Immature natural killer cell (primary cell): ENCODE measurements at regions not wholly inside any gene's neighbourhood (a gene's known extent, or its start where the extent isn't known, plus 50 kb on each side); places are given as distances from the start of the nearest gene placed in this dataset.

Experiments
- DNase-seq, 3 donors: peaks; one replicate each; pipeline ENCODE4 v3.0.0; 2022; ENCODE audit warnings: mixed read lengths in 1 of 3
- H3K27ac Mint-ChIP-seq, 6 donors: one replicate each; pipeline ENCODE4 v1.8.0; 2020; ENCODE audit warnings: mixed read lengths in 6 of 6, mild to moderate bottlenecking in 5 of 6, inconsistent platforms in 4 of 6, moderate library complexity in 3 of 6
- H3K27me3 Mint-ChIP-seq, 3 donors: one replicate each; pipeline ENCODE4 v1.8.0; 2020 to 2021; ENCODE audit warnings: low read depth in 3 of 3, mild to moderate bottlenecking in 3 of 3, mixed read lengths in 3 of 3, moderate library complexity in 3 of 3, inconsistent platforms in 1 of 3
- H3K36me3 Mint-ChIP-seq, 3 donors: one replicate each; pipeline ENCODE4 v1.8.0; 2020; ENCODE audit warnings: mixed read lengths in 3 of 3, inconsistent platforms in 2 of 3, mild to moderate bottlenecking in 2 of 3
- H3K4me1 Mint-ChIP-seq, 2 donors: one replicate each; pipeline ENCODE4 v1.8.0; 2020; ENCODE audit warnings: inconsistent platforms in 2 of 2, mild to moderate bottlenecking in 2 of 2, mixed read lengths in 2 of 2, moderate library complexity in 1 of 2
- H3K4me3 Mint-ChIP-seq, 5 donors: one replicate each; pipeline ENCODE4 v1.8.0; 2020; ENCODE audit warnings: mild to moderate bottlenecking in 5 of 5, mixed read lengths in 5 of 5, inconsistent platforms in 3 of 5, moderate library complexity in 3 of 5
- H3K9me3 Mint-ChIP-seq, 6 donors: one replicate each; pipeline ENCODE4 v1.8.0; 2020; ENCODE audit warnings: mild to moderate bottlenecking in 6 of 6, mixed read lengths in 6 of 6, inconsistent platforms in 4 of 6, moderate library complexity in 3 of 6

DNA sequence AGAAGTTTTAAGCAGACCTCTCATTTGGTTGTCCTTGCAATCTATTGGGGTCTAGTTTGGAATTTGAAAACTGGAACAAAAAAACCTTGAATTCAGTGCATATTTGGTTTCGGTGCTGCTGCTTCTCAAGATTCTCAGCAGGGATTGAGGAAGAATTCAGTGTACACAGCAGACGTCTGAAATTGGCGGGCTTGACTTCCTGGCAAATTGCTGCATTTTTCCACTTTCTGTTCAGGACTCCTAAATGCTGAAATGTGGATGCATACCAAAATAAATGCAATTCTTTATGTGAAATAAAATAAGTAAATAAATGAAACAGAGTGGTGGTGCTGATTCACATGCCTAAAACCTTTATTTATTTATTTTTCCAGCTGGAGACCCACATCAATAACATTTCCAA, 332.4 kb upstream of the KYNU start:
- DNase-seq, result no peak
- H3K27me3 Mint-ChIP-seq, result peaks cover 0 to 1% (median 0%) of the 10 kb centered on the region in 3 donors
- no peaks in the 10 kb centered on the region for H3K4me1 Mint-ChIP-seq
- no peaks in the 10 kb centered on the region for H3K36me3 Mint-ChIP-seq
- H3K27ac Mint-ChIP-seq, result no peak overlapping the region
- no peak overlapping the region for H3K4me3 Mint-ChIP-seq
- H3K9me3 Mint-ChIP-seq, result peaks cover 8 to 39% (median 19%) of the 10 kb centered on the region in 6 donors

DNA sequence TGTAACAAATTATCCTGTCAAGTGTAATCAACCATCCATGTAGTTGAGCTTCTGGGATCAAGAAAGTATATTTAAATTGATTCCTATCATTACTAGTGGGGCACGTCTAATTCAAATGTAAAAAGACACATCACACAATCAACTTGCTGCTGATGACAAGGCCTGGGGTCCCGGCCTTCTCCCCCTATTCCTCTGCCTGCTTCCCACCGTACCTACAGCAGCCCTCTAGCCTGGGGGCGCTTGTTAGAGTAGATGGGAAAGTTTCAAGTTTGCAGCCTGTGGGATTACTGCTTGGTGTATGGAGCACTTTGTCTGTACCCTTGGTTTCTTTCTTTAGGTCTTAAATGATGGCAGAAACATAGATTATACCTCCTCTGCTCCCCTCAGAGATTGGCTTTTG, 333.3 kb upstream of the KYNU start:
- no peak overlapping the region for H3K27ac Mint-ChIP-seq
- H3K36me3 Mint-ChIP-seq, result no peaks in the 10 kb centered on the region
- DNase-seq, result no peak
- peaks cover 0 to 1% (median 0%) of the 10 kb centered on the region in 3 donors for H3K27me3 Mint-ChIP-seq
- H3K9me3 Mint-ChIP-seq, result peaks cover 5 to 37% (median 22%) of the 10 kb centered on the region in 6 donors
- no peaks in the 10 kb centered on the region for H3K4me1 Mint-ChIP-seq
- H3K4me3 Mint-ChIP-seq, result no peak overlapping the region

DNA sequence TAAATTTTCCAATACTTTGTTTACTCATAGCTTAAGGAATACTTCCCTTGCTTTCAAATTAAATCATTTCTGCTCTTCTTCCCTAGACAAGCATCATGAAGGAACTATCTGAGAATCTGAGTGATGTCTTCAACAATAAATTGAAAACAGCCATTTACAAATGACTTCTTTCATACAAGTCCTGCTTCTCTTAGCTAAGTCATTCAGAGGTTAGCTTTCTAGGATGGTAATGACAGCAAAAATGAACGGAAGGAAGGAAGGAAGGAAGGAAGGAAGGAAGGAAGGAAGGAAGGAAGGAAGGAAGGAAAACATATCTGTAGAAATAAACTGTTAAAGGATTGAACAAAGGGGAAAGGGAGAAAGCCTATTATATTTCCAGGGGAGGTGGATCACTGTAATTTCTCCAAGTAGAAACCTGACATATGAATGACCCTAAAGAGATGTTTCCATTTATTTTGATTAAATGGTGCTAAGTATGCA, 335.0 kb upstream of the KYNU start:
- no peak for DNase-seq
- no peak overlapping the region for H3K27ac Mint-ChIP-seq
- peaks cover 3 to 32% (median 18%) of the 10 kb centered on the region in 6 donors for H3K9me3 Mint-ChIP-seq
- peaks cover 0 to 1% (median 0%) of the 10 kb centered on the region in 3 donors for H3K27me3 Mint-ChIP-seq
- no peak overlapping the region for H3K4me3 Mint-ChIP-seq
- H3K4me1 Mint-ChIP-seq, result no peaks in the 10 kb centered on the region
- H3K36me3 Mint-ChIP-seq, result no peaks in the 10 kb centered on the region

DNA sequence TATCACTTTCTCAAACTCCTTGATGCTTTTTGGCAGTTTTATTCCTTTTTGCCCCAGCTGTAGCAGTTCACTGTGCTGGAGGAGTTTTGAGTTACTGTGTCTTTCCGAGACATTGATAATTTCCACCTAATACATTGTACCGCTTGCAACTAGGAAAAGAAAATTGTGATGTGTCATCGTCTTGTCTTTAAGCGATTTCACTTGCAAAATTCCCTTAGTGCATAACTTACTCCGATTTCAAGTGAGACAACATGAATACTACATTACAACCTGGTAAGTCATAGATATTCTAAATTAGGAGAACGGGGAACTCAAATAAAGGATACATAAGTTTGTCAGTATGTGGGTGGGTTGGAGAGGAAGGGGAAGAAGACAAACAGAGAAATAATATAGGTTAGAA, 340.5 kb upstream of the KYNU start:
- Mint-ChIP-seq H3K27me3 (no peaks in the 10 kb centered on the region), H3K36me3 (no peaks in the 10 kb centered on the region), H3K4me1 (no peaks in the 10 kb centered on the region), H3K27ac (no peak overlapping the region), H3K9me3 (peaks cover 0 to 23% (median 9%) of the 10 kb centered on the region in 6 donors), H3K4me3 (no peak overlapping the region)
- DNase-seq, result no peak

DNA sequence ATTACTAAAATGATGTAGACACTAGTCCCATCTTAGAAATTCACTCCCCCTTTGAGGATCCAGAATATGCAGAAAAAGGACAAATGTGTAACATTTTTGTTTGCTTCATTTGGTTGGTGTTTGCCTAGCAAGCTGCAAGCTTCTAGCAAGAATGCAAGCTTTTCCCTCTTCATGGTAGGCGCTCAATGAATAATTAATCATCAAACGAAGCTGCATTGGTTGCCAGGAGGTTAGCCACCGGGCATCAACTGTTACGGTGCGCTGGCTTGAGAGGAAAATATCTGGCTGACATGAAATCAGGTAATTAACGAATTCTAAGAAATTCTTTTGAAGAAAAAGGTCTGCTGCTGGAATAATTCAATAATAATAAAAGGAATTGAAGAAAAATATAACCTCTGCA, 341.0 kb upstream of the KYNU start:
- H3K27me3 Mint-ChIP-seq, result no peaks in the 10 kb centered on the region
- DNase-seq, result no peak
- H3K4me1 Mint-ChIP-seq, result no peaks in the 10 kb centered on the region
- no peak overlapping the region for H3K4me3 Mint-ChIP-seq
- no peaks in the 10 kb centered on the region for H3K36me3 Mint-ChIP-seq
- no peak overlapping the region for H3K27ac Mint-ChIP-seq
- H3K9me3 Mint-ChIP-seq, result peaks cover 0 to 21% (median 10%) of the 10 kb centered on the region in 6 donors

DNA sequence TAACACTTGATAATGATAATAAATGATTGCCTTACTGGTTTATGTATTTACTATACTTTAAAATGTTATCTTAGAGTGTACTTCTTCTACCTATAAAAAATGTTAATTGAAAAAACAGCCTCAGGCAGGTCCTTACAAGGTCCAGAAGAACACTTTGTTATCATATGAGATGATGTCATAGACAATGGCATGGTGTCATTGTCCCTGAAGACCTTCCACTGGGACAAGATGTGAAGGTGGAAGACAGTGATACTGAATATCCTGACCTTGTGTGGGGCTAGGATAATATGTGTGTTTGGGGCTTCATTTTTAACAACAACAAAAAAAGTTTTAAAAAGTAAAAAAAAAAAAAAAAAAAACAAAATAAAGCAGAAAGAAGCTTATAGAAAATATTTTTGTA, 342.2 kb upstream of the KYNU start:
- H3K27ac Mint-ChIP-seq, result no peak overlapping the region
- H3K9me3 Mint-ChIP-seq, result peaks cover 0 to 25% (median 13%) of the 10 kb centered on the region in 6 donors
- H3K27me3 Mint-ChIP-seq, result no peaks in the 10 kb centered on the region

DNA sequence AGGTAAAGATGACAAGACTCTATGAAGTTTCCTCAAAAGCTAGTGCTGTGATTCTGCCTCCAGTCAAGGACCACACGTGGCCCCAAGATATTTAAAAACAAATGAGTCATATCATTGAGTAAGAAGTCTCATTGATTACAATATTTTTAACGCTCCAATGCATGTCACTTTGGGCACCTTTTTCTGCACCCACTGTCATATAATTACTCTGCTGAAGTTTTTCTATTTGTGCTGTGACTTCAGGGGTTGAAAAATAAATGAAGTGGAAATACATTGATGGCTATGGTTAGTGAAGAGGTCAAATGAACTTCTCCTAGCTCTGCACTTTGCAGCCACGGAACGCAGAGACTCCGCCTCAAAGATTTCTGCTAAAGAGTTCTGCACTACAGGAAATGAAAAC, 344.3 kb upstream of the KYNU start:
- Mint-ChIP-seq H3K27ac (no peak overlapping the region), H3K36me3 (no peaks in the 10 kb centered on the region), H3K4me3 (no peak overlapping the region), H3K4me1 (no peaks in the 10 kb centered on the region), H3K27me3 (no peaks in the 10 kb centered on the region), H3K9me3 (peaks cover 1 to 33% (median 8%) of the 10 kb centered on the region in 6 donors)
- no peak for DNase-seq

More for the DNA sequence above, 342.2 kb upstream of the KYNU start:
- Mint-ChIP-seq H3K4me1 (no peaks in the 10 kb centered on the region), H3K36me3 (no peaks in the 10 kb centered on the region), H3K4me3 (no peak overlapping the region)
- no peak for DNase-seq

DNA sequence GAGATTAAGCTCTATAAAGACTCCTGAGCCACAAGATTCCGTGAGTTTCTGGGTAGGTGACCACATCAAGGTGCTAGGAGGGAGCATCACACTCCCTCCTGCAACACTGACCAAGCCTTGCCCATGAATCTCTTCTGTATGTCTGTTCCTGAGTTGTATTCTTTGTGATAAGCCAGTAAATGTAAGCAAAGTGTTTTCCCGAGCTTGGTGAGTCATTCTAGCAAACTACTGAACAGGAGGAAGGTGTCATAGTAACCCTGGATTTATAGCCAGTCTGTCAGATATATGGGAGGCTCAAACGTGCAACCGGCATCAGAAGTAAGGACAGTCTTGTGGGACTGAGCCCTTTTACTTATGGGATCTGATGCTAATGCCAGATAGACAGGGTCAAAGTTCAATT, 346.1 kb upstream of the KYNU start:
- no peak overlapping the region for H3K4me3 Mint-ChIP-seq
- peaks cover 3 to 32% (median 7%) of the 10 kb centered on the region in 6 donors for H3K9me3 Mint-ChIP-seq
- DNase-seq, result no peak
- no peaks in the 10 kb centered on the region for H3K27me3 Mint-ChIP-seq
- H3K27ac Mint-ChIP-seq, result no peak overlapping the region
- no peaks in the 10 kb centered on the region for H3K36me3 Mint-ChIP-seq
- H3K4me1 Mint-ChIP-seq, result no peaks in the 10 kb centered on the region

DNA sequence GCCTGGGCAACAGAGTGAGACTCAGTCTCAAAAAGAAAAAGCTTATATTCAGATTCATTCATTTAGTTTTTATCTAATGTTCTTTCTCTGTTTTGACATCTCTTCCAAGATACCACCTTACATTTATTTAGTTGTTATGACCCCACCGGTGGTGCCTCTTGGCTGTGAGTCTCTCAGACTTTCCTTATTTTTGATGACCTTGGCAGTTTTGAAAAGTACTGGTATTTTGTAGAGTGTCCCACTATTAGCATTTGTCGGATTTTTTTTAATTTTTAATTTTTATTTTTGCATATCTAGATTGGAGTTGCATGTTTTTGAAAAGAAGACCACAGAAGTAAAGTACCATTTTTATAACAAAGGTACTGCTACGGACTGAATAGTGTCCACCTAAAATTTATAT, 351.7 kb upstream of the KYNU start:
- Mint-ChIP-seq H3K36me3 (no peaks in the 10 kb centered on the region), H3K27me3 (no peaks in the 10 kb centered on the region), H3K9me3 (peaks cover 3 to 16% (median 7%) of the 10 kb centered on the region in 6 donors), H3K4me3 (no peak overlapping the region), H3K4me1 (no peaks in the 10 kb centered on the region), H3K27ac (no peak overlapping the region)
- no peak for DNase-seq

DNA sequence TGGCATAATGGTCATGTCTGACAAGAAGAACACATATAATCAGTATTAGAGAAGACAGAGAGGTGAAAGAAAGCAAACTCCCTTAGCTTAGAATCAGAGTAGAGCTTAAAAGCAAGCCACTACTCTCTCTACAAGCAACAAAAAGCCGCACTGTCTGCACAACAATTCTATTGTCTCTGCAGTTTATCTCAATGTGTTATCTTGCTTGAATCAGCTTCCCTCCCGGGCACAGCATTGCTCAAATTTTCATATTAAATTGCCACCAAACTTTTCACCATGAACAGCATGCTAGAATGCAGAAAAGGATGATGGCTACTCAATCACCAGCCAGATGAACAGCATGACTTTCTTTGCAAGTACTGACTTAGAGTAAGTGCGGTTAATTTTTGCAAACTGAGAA, 356.0 kb upstream of the KYNU start:
- no peaks in the 10 kb centered on the region for H3K36me3 Mint-ChIP-seq
- no peaks in the 10 kb centered on the region for H3K4me1 Mint-ChIP-seq
- H3K9me3 Mint-ChIP-seq, result peaks cover 0 to 5% (median 2%) of the 10 kb centered on the region in 6 donors
- no peak for DNase-seq
- H3K27ac Mint-ChIP-seq, result no peak overlapping the region
- no peaks in the 10 kb centered on the region for H3K27me3 Mint-ChIP-seq
- H3K4me3 Mint-ChIP-seq, result no peak overlapping the region

DNA sequence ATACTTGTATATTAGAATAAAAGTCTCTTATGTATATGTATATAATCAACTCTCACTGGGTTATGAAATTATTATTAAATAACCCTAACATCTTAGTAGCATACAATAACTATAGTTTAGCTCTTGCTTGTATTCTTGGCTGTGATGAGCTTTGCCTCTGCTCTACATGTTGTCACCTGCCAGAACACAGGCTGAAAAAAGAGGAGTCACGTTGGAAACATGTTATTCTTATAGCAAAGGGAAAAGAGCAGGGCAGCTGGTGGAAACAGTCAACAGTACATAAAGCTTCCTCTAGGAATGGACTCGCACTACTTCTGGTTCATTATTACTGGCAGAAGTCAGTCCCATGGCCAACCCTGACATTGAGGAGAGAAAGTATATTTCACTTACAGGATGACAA, 362.0 kb upstream of the KYNU start:
- no peaks in the 10 kb centered on the region for H3K4me1 Mint-ChIP-seq
- no peak overlapping the region for H3K4me3 Mint-ChIP-seq
- no peaks in the 10 kb centered on the region for H3K27me3 Mint-ChIP-seq
- peaks cover 4 to 17% (median 5%) of the 10 kb centered on the region in 6 donors for H3K9me3 Mint-ChIP-seq
- H3K36me3 Mint-ChIP-seq, result no peaks in the 10 kb centered on the region
- no peak overlapping the region for H3K27ac Mint-ChIP-seq
- DNase-seq, result no peak

DNA sequence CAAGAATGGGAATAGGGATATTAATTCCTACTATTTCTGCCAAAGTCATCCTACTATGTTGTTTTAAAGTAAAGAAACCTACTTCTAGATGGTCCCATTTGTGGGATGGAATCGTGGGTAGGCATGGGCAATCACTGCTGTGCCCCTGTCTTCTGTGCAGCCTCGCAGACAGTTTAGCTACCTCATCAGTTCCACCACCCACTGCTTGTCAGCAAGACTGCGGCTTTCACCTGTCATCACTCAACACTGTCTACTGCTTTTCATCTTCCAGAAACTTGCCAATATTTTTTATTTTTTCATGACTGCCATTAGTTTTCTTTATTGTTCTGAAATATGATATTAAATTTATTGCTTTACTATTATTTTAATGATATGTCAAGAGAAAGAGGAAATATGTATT, 368.1 kb upstream of the KYNU start:
- no peaks in the 10 kb centered on the region for H3K36me3 Mint-ChIP-seq
- H3K27ac Mint-ChIP-seq, result no peak overlapping the region
- H3K4me1 Mint-ChIP-seq, result no peaks in the 10 kb centered on the region
- H3K27me3 Mint-ChIP-seq, result peaks cover 0 to 1% (median 0%) of the 10 kb centered on the region in 3 donors
- H3K4me3 Mint-ChIP-seq, result no peak overlapping the region
- DNase-seq, result no peak
- peaks cover 2 to 30% (median 6%) of the 10 kb centered on the region in 6 donors for H3K9me3 Mint-ChIP-seq

DNA sequence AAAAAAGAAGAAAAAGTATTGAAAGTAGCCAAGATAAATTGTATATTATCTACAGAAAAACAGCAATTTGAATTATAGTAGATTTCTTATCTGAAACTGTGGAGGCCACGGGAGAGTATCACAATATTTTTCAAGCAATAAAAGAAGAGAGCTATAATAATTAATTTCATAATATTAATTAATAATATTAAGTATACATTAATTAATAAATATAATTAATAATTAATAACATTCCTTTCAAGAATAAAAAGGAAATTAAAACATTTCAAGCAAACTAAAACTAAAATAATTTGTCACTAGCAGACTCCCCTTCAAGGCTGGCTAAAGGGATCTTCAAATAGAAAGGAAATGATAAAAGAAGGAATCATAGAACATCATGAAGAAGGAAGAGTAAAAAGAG, 372.7 kb upstream of the KYNU start:
- DNase-seq, result no peak
- no peak overlapping the region for H3K27ac Mint-ChIP-seq
- H3K4me3 Mint-ChIP-seq, result no peak overlapping the region
- peaks cover 0 to 1% (median 0%) of the 10 kb centered on the region in 3 donors for H3K27me3 Mint-ChIP-seq
- H3K4me1 Mint-ChIP-seq, result no peaks in the 10 kb centered on the region
- no peaks in the 10 kb centered on the region for H3K36me3 Mint-ChIP-seq
- peaks cover 0 to 38% (median 10%) of the 10 kb centered on the region in 6 donors for H3K9me3 Mint-ChIP-seq

DNA sequence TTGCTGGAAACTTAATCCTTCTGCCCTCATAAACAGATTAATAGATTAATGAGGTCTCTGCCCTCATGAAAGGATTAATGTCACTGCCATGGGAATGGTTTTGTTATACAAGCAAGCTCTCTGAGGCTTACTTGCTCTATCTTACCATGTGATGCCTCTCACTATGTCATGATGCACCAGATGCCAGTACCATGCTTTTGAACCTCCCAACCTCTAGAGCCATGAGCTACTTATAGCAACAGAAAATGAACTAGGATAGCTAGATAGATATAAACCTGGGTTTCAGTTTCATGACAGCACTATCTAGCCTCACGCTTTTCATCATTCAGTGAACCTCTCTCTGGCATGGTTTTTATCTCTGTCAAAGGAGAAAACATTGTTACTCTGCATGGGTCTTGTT, 371.6 kb upstream of the LRP1B start:
- Mint-ChIP-seq H3K4me3 (no peak overlapping the region), H3K9me3 (peaks cover 0 to 33% (median 11%) of the 10 kb centered on the region in 6 donors), H3K27me3 (no peaks in the 10 kb centered on the region), H3K36me3 (no peaks in the 10 kb centered on the region), H3K27ac (no peak overlapping the region), H3K4me1 (no peaks in the 10 kb centered on the region)
- DNase-seq, result no peak

DNA sequence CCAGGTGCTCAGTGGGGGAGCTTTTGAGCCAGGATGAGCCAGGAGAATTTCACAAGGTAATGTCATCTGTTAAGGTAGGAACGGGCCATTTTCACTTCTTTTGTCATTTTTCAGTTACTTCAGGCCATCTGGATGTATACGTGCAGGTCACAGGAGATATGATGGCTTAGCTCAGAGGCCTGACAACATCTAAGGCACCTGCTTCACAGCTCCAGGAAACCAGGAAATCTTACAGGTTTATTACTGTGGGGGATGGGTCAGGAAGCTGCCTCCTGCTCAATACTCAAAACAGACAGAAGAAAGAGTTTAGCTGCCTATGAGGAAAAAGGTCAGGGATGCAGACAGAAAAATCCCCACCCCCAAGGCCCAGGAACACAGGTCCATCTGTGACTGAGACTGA, 364.3 kb upstream of the LRP1B start:
- Mint-ChIP-seq H3K27me3 (peaks cover 0 to under 1% (median 0%) of the 10 kb centered on the region in 3 donors), H3K27ac (no peak overlapping the region), H3K4me3 (no peak overlapping the region), H3K9me3 (peaks cover 2 to 16% (median 12%) of the 10 kb centered on the region in 6 donors), H3K36me3 (no peaks in the 10 kb centered on the region), H3K4me1 (no peaks in the 10 kb centered on the region)
- DNase-seq, result no peak
